CD4-positive, alpha-beta T cell treated with Interleukin-12 subunit alpha and Interleukin-12 subunit beta, for 1 hour (primary cell): ENCODE measurements at regions not wholly inside any gene's neighbourhood (a gene's known extent, or its start where the extent isn't known, plus 50 kb on each side); places are given as distances from the start of the nearest gene placed in this dataset.

Experiments used
- DNase-seq: peaks from one replicate; pipeline ENCODE4 v3.0.0-alpha.2; 2020

GRCh38 chr20:4511776-4512175 is 174.5 kb upstream of the PRNP start:
- no peak for DNase-seq

- no peak for DNase-seq
Measured at GRCh38 chr20:4509825-4510522, 176.3 kb upstream of the PRNP start.

GRCh38 chr20:4508773-4509172 is 177.5 kb upstream of the PRNP start:
- DNase-seq, result no peak

- no peak for DNase-seq
Measured at GRCh38 chr20:4507288-4507719, 179.0 kb upstream of the PRNP start.

- DNase-seq, result no peak
Measured at GRCh38 chr20:4504814-4505213, 181.4 kb upstream of the PRNP start.

- DNase-seq, result no peak
Measured at GRCh38 chr20:4502756-4503155, 183.5 kb upstream of the PRNP start.

GRCh38 chr20:4493386-4493785 is 192.9 kb upstream of the PRNP start:
- no peak for DNase-seq

- DNase-seq, result no peak
Measured at GRCh38 chr20:4491643-4492042, 194.6 kb upstream of the PRNP start.

GRCh38 chr20:4490606-4491280 is 195.5 kb upstream of the PRNP start:
- DNase-seq, result no peak

GRCh38 chr20:4490045-4490444 is 196.2 kb upstream of the PRNP start:
- no peak for DNase-seq

GRCh38 chr20:4488407-4489339 is 197.6 kb upstream of the PRNP start:
- DNase-seq, result no peak

GRCh38 chr20:4484379-4484997 is 201.8 kb upstream of the PRNP start:
- no peak for DNase-seq

GRCh38 chr20:4483961-4484360 is 202.3 kb upstream of the PRNP start:
- DNase-seq, result no peak

- DNase-seq, result no peak
Measured at GRCh38 chr20:4483486-4483885, 202.8 kb upstream of the PRNP start.

GRCh38 chr20:4480104-4480503 is 206.2 kb upstream of the PRNP start:
- no peak for DNase-seq

GRCh38 chr20:4476903-4477500 is 209.3 kb upstream of the PRNP start:
- DNase-seq, result no peak

GRCh38 chr20:4472906-4473305 is 213.3 kb upstream of the PRNP start:
- DNase-seq, result no peak

GRCh38 chr20:4471221-4471620 is 215.0 kb upstream of the PRNP start:
- DNase-seq, result no peak

- DNase-seq, result no peak
Measured at GRCh38 chr20:4470375-4470774, 215.9 kb upstream of the PRNP start.

- no peak for DNase-seq
Measured at GRCh38 chr20:4469910-4470309, 216.3 kb upstream of the PRNP start.

- no peak for DNase-seq
Measured at GRCh38 chr20:4468114-4468513, 218.1 kb upstream of the PRNP start.

GRCh38 chr20:4465855-4466545 is 216.9 kb upstream of the ADRA1D start:
- no peak for DNase-seq
